Keratinocyte (primary cell): ENCODE measurements at regions not wholly inside any gene's neighbourhood (a gene's known extent, or its start where the extent isn't known, plus 50 kb on each side); places are given as distances from the start of the nearest gene placed in this dataset.

ENCODE experiments used
- EZH2 ChIP-seq: IDR thresholded peaks from one replicate; pipeline ENCODE4 v1.6.1; 2012; ENCODE audit warnings: inconsistent platforms, mild to moderate bottlenecking, low read length, moderate library complexity
- TF ChIP-seq, protein P1 (sequence below), 3 experiments: IDR thresholded peaks in 1 of 3; conservative IDR thresholded peaks in 1 of 3; optimal IDR thresholded peaks in 1 of 3; 2 replicates in 2 of 3; 3 replicates in 1 of 3; pipeline versions ENCODE3 to v1.5.1; 2011; ENCODE audit warnings: low read length in 3 of 3, mild to moderate bottlenecking in 3 of 3, moderate library complexity in 2 of 3, control low read depth in 1 of 3, inconsistent platforms in 1 of 3; ENCODE audit not compliant: insufficient read depth in 2 of 3; ENCODE audit errors: extremely low read depth in 1 of 3

- TF ChIP-seq, protein P1, sequence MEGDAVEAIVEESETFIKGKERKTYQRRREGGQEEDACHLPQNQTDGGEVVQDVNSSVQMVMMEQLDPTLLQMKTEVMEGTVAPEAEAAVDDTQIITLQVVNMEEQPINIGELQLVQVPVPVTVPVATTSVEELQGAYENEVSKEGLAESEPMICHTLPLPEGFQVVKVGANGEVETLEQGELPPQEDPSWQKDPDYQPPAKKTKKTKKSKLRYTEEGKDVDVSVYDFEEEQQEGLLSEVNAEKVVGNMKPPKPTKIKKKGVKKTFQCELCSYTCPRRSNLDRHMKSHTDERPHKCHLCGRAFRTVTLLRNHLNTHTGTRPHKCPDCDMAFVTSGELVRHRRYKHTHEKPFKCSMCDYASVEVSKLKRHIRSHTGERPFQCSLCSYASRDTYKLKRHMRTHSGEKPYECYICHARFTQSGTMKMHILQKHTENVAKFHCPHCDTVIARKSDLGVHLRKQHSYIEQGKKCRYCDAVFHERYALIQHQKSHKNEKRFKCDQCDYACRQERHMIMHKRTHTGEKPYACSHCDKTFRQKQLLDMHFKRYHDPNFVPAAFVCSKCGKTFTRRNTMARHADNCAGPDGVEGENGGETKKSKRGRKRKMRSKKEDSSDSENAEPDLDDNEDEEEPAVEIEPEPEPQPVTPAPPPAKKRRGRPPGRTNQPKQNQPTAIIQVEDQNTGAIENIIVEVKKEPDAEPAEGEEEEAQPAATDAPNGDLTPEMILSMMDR (optimal IDR thresholded peaks at IDR 0.05 in 1 of 3, IDR thresholded peaks at IDR 0.05 in 1 of 3, conservative IDR thresholded peaks at IDR 0.05 in 1 of 3; ENCODE audit: extremely low read depth in 1 of 3, insufficient read depth in 2 of 3, low read length in 3 of 3), result peak; percentile 87 to 89 (median 87)
- TF ChIP-seq EZH2, result no peak
These were observed 170.1 kb upstream of the CDH13 start for GRCh38 chr16:82456683-82457082.
